ENCODE measurements at regions not wholly inside any gene's neighbourhood (a gene's known extent, or its start where the extent isn't known, plus 50 kb on each side); places are given as distances from the start of the nearest gene placed in this dataset.

DNA sequence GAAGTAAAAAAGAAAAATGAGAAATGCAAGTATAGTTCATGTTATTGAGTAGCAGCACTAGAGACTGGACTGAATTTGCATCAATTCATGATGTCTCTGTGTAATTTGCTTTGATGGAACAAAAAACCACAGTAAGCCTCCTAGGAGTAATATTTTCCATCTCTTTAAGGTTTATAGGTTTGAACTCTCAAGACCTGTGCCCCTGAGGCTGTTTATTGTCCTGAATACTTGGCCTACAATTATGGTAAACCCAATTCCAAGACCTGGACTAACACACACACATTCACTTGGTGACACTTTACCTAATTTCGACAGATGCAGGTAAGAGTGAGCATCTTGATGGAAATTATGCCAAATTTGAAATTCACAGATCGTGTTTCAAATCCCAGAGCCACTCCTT, 71.8 kb upstream of the ZNF521 start:
- dilution Hi-C loops (cut with MboI; ENCODE audit: extremely low pct_ligation_motif_present, low sequenced_read_pairs): no loop called here
- no peak overlapping the region for H2AFZ ChIP-seq (ENCODE audit: control insufficient read depth, low read length)
- DNase-seq (ENCODE audit: low read depth, low spot score): no peak
- TF ChIP-seq, protein P1, sequence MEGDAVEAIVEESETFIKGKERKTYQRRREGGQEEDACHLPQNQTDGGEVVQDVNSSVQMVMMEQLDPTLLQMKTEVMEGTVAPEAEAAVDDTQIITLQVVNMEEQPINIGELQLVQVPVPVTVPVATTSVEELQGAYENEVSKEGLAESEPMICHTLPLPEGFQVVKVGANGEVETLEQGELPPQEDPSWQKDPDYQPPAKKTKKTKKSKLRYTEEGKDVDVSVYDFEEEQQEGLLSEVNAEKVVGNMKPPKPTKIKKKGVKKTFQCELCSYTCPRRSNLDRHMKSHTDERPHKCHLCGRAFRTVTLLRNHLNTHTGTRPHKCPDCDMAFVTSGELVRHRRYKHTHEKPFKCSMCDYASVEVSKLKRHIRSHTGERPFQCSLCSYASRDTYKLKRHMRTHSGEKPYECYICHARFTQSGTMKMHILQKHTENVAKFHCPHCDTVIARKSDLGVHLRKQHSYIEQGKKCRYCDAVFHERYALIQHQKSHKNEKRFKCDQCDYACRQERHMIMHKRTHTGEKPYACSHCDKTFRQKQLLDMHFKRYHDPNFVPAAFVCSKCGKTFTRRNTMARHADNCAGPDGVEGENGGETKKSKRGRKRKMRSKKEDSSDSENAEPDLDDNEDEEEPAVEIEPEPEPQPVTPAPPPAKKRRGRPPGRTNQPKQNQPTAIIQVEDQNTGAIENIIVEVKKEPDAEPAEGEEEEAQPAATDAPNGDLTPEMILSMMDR (optimal IDR thresholded peaks at IDR 0.05 in 1 of 3, IDR thresholded peaks at IDR 0.05 in 1 of 3, conservative IDR thresholded peaks at IDR 0.05 in 1 of 3; ENCODE audit: extremely low read depth in 1 of 3, insufficient read depth in 2 of 3, low read length in 3 of 3): no peak
- TF ChIP-seq EZH2 (IDR thresholded peaks at IDR 0.05; ENCODE audit: low read length): no peak
- H3K4me1 ChIP-seq (ENCODE audit: control insufficient read depth, extremely low read depth, insufficient read depth, low read length): no peaks in the 10 kb centered on the region
- no peaks in the 10 kb centered on the region for H4K20me1 ChIP-seq (ENCODE audit: control insufficient read depth, extremely low read depth, insufficient read depth, low read length)
- H3K9ac ChIP-seq (ENCODE audit: control insufficient read depth, extremely low read depth, insufficient read depth, low read length): no peak overlapping the region
- H3K9me1 ChIP-seq (ENCODE audit: control insufficient read depth, extremely low read depth, insufficient read depth, low read length): no peaks in the 10 kb centered on the region
- H3K36me3 ChIP-seq (ENCODE audit: control insufficient read depth in 2 of 2, extremely low read depth in 1 of 2, insufficient read depth in 2 of 2, low read length in 2 of 2): no peaks in the 10 kb centered on the region
- no peak overlapping the region for H3K27ac ChIP-seq (ENCODE audit: control insufficient read depth, insufficient read depth, low read length)
- no peak overlapping the region for H3K4me2 ChIP-seq (ENCODE audit: control insufficient read depth, extremely low read depth, insufficient read depth, low read depth, low read length)
- H3K79me2 ChIP-seq (ENCODE audit: control insufficient read depth, insufficient read depth, low read length): no peaks in the 10 kb centered on the region
- H3K27me3 ChIP-seq (ENCODE audit: control insufficient read depth, extremely low read depth, insufficient read depth, low read length): no peaks in the 10 kb centered on the region
- FAIRE-seq: no peak
- no peaks in the 10 kb centered on the region for H3K9me3 ChIP-seq (ENCODE audit: control insufficient read depth, low read depth, low read length)
- H3K4me3 ChIP-seq (ENCODE audit: control insufficient read depth in 2 of 3, extremely low read depth in 1 of 3, insufficient read depth in 2 of 3, low read depth in 1 of 3, low read length in 3 of 3): no peak overlapping the region

DNA sequence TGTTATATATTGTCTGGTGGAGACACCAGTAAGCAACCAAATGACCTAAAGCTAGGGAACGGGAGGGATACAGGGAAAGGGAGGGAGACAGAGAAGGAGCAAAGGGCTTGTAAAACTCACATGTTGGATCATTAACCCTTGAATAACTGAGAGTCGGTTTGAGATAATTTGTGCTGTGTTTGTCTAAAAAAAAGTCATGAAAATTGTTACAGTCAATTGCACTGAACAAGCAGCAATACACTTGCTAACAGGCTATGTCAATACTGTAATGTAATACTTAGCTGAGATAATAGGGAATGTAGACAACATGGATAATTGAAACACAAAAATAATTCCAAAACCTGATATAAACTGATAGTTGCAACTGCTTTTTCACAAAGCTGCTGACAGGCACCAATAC, 71.3 kb upstream of the ZNF521 start:
- no peak overlapping the region for H3K4me3 ChIP-seq (ENCODE audit: control insufficient read depth in 2 of 3, extremely low read depth in 1 of 3, insufficient read depth in 2 of 3, low read depth in 1 of 3, low read length in 3 of 3)
- no peak for TF ChIP-seq EZH2 (IDR thresholded peaks at IDR 0.05; ENCODE audit: low read length)
- TF ChIP-seq, protein P1 (optimal IDR thresholded peaks at IDR 0.05 in 1 of 3, IDR thresholded peaks at IDR 0.05 in 1 of 3, conservative IDR thresholded peaks at IDR 0.05 in 1 of 3; ENCODE audit: extremely low read depth in 1 of 3, insufficient read depth in 2 of 3, low read length in 3 of 3): no peak
- H3K27me3 ChIP-seq (ENCODE audit: control insufficient read depth, extremely low read depth, insufficient read depth, low read length): no peaks in the 10 kb centered on the region
- H4K20me1 ChIP-seq (ENCODE audit: control insufficient read depth, extremely low read depth, insufficient read depth, low read length): no peaks in the 10 kb centered on the region
- no peak for DNase-seq (ENCODE audit: low read depth, low spot score)
- no peaks in the 10 kb centered on the region for H3K36me3 ChIP-seq (ENCODE audit: control insufficient read depth in 2 of 2, extremely low read depth in 1 of 2, insufficient read depth in 2 of 2, low read length in 2 of 2)
- H3K4me2 ChIP-seq (ENCODE audit: control insufficient read depth, extremely low read depth, insufficient read depth, low read depth, low read length): no peak overlapping the region
- dilution Hi-C loops (cut with MboI; ENCODE audit: extremely low pct_ligation_motif_present, low sequenced_read_pairs): no loop called here
- H3K9ac ChIP-seq (ENCODE audit: control insufficient read depth, extremely low read depth, insufficient read depth, low read length): no peak overlapping the region
- no peak overlapping the region for H3K27ac ChIP-seq (ENCODE audit: control insufficient read depth, insufficient read depth, low read length)
- no peak for FAIRE-seq
- no peaks in the 10 kb centered on the region for H3K9me1 ChIP-seq (ENCODE audit: control insufficient read depth, extremely low read depth, insufficient read depth, low read length)
- no peaks in the 10 kb centered on the region for H3K79me2 ChIP-seq (ENCODE audit: control insufficient read depth, insufficient read depth, low read length)
- no peaks in the 10 kb centered on the region for H3K4me1 ChIP-seq (ENCODE audit: control insufficient read depth, extremely low read depth, insufficient read depth, low read length)
- no peaks in the 10 kb centered on the region for H3K9me3 ChIP-seq (ENCODE audit: control insufficient read depth, low read depth, low read length)
- H2AFZ ChIP-seq (ENCODE audit: control insufficient read depth, low read length): no peak overlapping the region

Data from keratinocyte (primary cell).